Right ventricle myocardium inferior (tissue), 1 donor: ENCODE measurements at regions not wholly inside any gene's neighbourhood (a gene's known extent, or its start where the extent isn't known, plus 50 kb on each side); places are given as distances from the start of the nearest gene placed in this dataset.
"Not testable (repeated sequence)": the region's sequence is repeated elsewhere in the genome, so short reads cannot be mapped to it uniquely, and the experiment has no call there.

ENCODE experiments used
- ATAC-seq: fragments of 200-7000 bp; cut with Tn5 transposase; one replicate; pipeline ENCODE4 v1.9.1; 2020; ENCODE audit warnings: mild to moderate bottlenecking, moderate library complexity
- DNase-seq: peaks from one replicate; pipeline ENCODE4 v3.0.0; 2021; ENCODE audit errors: missing footprints
- intact Hi-C: fragments of 100-400 bp; cut with DNase I; formaldehyde crosslinking; loops from one replicate; pipeline ENCODE4 v1.11.0; 2022
- donor health status: DM: no; HTN: yes; CAD: no; lungs with severe emphysema.

GRCh38 chr16:9607515-9608230, 516.2 kb downstream of the HAPSTR1 start:
- DNase-seq, result no peak
- intact Hi-C loops, result no loop called here
- ATAC-seq, result no peak

- ATAC-seq (no peak), DNase-seq (no peak)
- intact Hi-C loops, result no loop called here
Measured at GRCh38 chr16:9610727-9611126, 519.3 kb downstream of the HAPSTR1 start.

- ATAC-seq (no peak), DNase-seq (no peak)
- intact Hi-C loops, result no loop called here
Measured at GRCh38 chr16:9612267-9612666, 520.8 kb downstream of the HAPSTR1 start.

- ATAC-seq (no peak), DNase-seq (no peak)
- intact Hi-C loops, result no loop called here
Measured at GRCh38 chr16:9614389-9614788, 522.9 kb downstream of the HAPSTR1 start.

GRCh38 chr16:9622268-9622667, 530.8 kb downstream of the HAPSTR1 start:
- intact Hi-C loops, result no loop called here
- no peak for ATAC-seq
- no peak for DNase-seq

- no peak for DNase-seq
- intact Hi-C loops, result no loop called here
- ATAC-seq, result no peak
Measured at GRCh38 chr16:9625122-9625521, 533.7 kb downstream of the HAPSTR1 start.

GRCh38 chr16:9627427-9627826, 536.0 kb downstream of the HAPSTR1 start:
- intact Hi-C loops, result no loop called here
- ATAC-seq, result no peak
- no peak for DNase-seq

GRCh38 chr16:9630119-9630518, 538.7 kb downstream of the HAPSTR1 start:
- no peak for ATAC-seq
- intact Hi-C loops, result no loop called here
- DNase-seq, result no peak

GRCh38 chr16:9630985-9631384, 539.5 kb downstream of the HAPSTR1 start:
- DNase-seq (no peak), ATAC-seq (no peak)
- intact Hi-C loops, result no loop called here

GRCh38 chr16:9633844-9634243, 542.4 kb downstream of the HAPSTR1 start:
- ATAC-seq, result no peak
- DNase-seq, result no peak
- intact Hi-C loops, result no loop called here

GRCh38 chr16:9635150-9635720, 543.8 kb downstream of the HAPSTR1 start:
- DNase-seq, ATAC-seq, intact Hi-C loops: not testable (repeated sequence)

- intact Hi-C loops, result no loop called here
- ATAC-seq, result no peak
- DNase-seq, result no peak
Measured at GRCh38 chr16:9644258-9644657, 538.0 kb downstream of the GRIN2A start.

- intact Hi-C loops, result loop anchor here (5.0 kb wide), 1 partner anchor 536 kb away; the partner anchor contains the start of gene GRIN2A
- no peak for DNase-seq
- no peak for ATAC-seq
Measured at GRCh38 chr16:9645911-9646310, 536.3 kb downstream of the GRIN2A start.

- ATAC-seq (peak; percentile 46), DNase-seq (no peak)
- intact Hi-C loops, result loop anchor here (5.0 kb wide), 1 partner anchor 534 kb away; the partner anchor contains the start of gene GRIN2A
Measured at GRCh38 chr16:9647981-9648701, 534.1 kb downstream of the GRIN2A start.

- no peak for ATAC-seq
- DNase-seq, result no peak
- intact Hi-C loops, result no loop called here
Measured at GRCh38 chr16:9650284-9650683, 531.9 kb downstream of the GRIN2A start.

GRCh38 chr16:9655051-9655450, 527.2 kb downstream of the GRIN2A start:
- ATAC-seq (no peak), DNase-seq (no peak)
- intact Hi-C loops, result no loop called here

GRCh38 chr16:9657641-9658040, 524.6 kb downstream of the GRIN2A start:
- intact Hi-C loops, result no loop called here
- ATAC-seq (no peak), DNase-seq (no peak)

GRCh38 chr16:9658164-9658563, 524.1 kb downstream of the GRIN2A start:
- ATAC-seq (no peak), DNase-seq (no peak)
- intact Hi-C loops, result no loop called here

GRCh38 chr16:9658586-9658985, 523.6 kb downstream of the GRIN2A start:
- DNase-seq, result no peak
- ATAC-seq, result no peak
- intact Hi-C loops, result no loop called here

- DNase-seq (no peak), ATAC-seq (no peak)
- intact Hi-C loops, result no loop called here
Measured at GRCh38 chr16:9660898-9661297, 521.3 kb downstream of the GRIN2A start.
